ENCODE measurements at regions not wholly inside any gene's neighbourhood (a gene's known extent, or its start where the extent isn't known, plus 50 kb on each side); places are given as distances from the start of the nearest gene placed in this dataset.

- TF ChIP-seq USF2 (CRISPR knock-in tag; IDR thresholded peaks at IDR 0.05): no peak
- no peak for TF ChIP-seq EZH2 (IDR thresholded peaks at IDR 0.05; ENCODE audit: borderline replicate concordance, low read depth, low read length)
Observed at GRCh38 chr5:124302533-124302932, 443.9 kb downstream of the ZNF608 start.

Data from K562 (cell line).